ENCODE measurements at regions not wholly inside any gene's neighbourhood (a gene's known extent, or its start where the extent isn't known, plus 50 kb on each side); places are given as distances from the start of the nearest gene placed in this dataset.

DNA sequence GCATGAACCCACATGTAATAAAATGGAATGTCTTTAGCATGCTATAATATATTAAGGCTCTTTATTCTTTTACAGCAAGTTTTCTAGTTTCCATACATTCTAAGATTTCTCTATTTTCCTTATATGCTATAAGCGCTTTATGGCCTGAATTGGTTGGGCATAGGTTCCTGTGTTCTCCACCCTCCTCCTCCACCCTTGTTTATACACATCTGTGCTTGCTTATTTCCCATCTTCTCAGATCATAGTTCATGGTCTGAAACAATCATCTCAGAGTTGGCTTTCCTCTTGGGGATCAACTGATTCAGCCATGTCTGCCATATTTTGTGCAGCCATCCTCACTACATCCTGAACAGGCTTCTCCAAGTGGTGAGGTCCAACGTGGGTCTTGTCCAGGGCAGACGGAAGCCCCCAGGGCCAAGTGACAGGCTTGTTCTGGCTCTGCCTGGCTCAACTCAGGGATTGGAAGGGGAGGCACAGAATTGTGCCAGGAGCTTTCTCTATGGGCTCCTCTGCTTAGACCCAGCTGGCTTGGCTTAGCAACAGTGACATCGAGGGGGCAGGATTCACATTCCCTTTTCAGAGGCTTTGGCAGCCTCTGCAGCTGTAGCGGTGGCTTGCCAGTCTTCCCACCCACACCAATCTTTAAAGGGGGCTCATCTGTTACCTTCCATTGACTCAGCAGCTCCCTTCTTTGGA, 327.3 kb downstream of the PTEN start:
- no peaks in the 10 kb centered on the region for H3K36me3 ChIP-seq (ENCODE audit: low read length)
- no peak for TF ChIP-seq EZH2phosphoT487 (conservative IDR thresholded peaks at IDR 0.05; ENCODE audit: low read length)
- TF ChIP-seq, protein P1, sequence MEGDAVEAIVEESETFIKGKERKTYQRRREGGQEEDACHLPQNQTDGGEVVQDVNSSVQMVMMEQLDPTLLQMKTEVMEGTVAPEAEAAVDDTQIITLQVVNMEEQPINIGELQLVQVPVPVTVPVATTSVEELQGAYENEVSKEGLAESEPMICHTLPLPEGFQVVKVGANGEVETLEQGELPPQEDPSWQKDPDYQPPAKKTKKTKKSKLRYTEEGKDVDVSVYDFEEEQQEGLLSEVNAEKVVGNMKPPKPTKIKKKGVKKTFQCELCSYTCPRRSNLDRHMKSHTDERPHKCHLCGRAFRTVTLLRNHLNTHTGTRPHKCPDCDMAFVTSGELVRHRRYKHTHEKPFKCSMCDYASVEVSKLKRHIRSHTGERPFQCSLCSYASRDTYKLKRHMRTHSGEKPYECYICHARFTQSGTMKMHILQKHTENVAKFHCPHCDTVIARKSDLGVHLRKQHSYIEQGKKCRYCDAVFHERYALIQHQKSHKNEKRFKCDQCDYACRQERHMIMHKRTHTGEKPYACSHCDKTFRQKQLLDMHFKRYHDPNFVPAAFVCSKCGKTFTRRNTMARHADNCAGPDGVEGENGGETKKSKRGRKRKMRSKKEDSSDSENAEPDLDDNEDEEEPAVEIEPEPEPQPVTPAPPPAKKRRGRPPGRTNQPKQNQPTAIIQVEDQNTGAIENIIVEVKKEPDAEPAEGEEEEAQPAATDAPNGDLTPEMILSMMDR (IDR thresholded peaks at IDR 0.05; ENCODE audit: insufficient read depth, low read length, poor library complexity, severe bottlenecking), result no peak
- H3K9me3 ChIP-seq (ENCODE audit: insufficient read depth, low read length), result no peaks in the 10 kb centered on the region
- no peak overlapping the region for H3K4me2 ChIP-seq (ENCODE audit: low read depth, low read length, poor library complexity, severe bottlenecking)
- H2AFZ ChIP-seq (ENCODE audit: low read depth, low read length, severe bottlenecking), result no peak overlapping the region
- H3K27ac ChIP-seq (ENCODE audit: low read depth, low read length), result no peak overlapping the region
- H3K79me2 ChIP-seq (ENCODE audit: insufficient read depth, low read length), result no peaks in the 10 kb centered on the region
- H3K9ac ChIP-seq (ENCODE audit: low read length), result no peak overlapping the region
- H3K4me3 ChIP-seq (ENCODE audit: insufficient read depth, low read length, poor library complexity, severe bottlenecking), result no peak overlapping the region
- no peaks in the 10 kb centered on the region for H3K9me2 ChIP-seq (replicated peaks; ENCODE audit: insufficient read depth, low read length)
- no peaks in the 10 kb centered on the region for H3F3A ChIP-seq (ENCODE audit: insufficient read depth)
- H4K20me1 ChIP-seq (ENCODE audit: low read depth, low read length), result no peaks in the 10 kb centered on the region
- H3K27me3 ChIP-seq (ENCODE audit: low read length), result no peaks in the 10 kb centered on the region

GRCh38 chr10:88193018-88193417, 329.6 kb downstream of the PTEN start:
- Histone ChIP-seq H4K20me1 (ENCODE audit: low read depth, low read length) (no peaks in the 10 kb centered on the region), H3K36me3 (ENCODE audit: low read length) (no peaks in the 10 kb centered on the region), H3K9me2 (replicated peaks; ENCODE audit: insufficient read depth, low read length) (no peaks in the 10 kb centered on the region), H3K27ac (ENCODE audit: low read depth, low read length) (no peak overlapping the region), H3K79me2 (ENCODE audit: insufficient read depth, low read length) (no peaks in the 10 kb centered on the region), H3K9ac (ENCODE audit: low read length) (no peak overlapping the region), H3K4me3 (ENCODE audit: insufficient read depth, low read length, poor library complexity, severe bottlenecking) (no peak overlapping the region), H2AFZ (ENCODE audit: low read depth, low read length, severe bottlenecking) (no peak overlapping the region), H3K9me3 (ENCODE audit: insufficient read depth, low read length) (no peaks in the 10 kb centered on the region), H3F3A (ENCODE audit: insufficient read depth) (no peaks in the 10 kb centered on the region), H3K27me3 (ENCODE audit: low read length) (no peaks in the 10 kb centered on the region), H3K4me2 (ENCODE audit: low read depth, low read length, poor library complexity, severe bottlenecking) (no peak overlapping the region)
- TF ChIP-seq, protein P1 (IDR thresholded peaks at IDR 0.05; ENCODE audit: insufficient read depth, low read length, poor library complexity, severe bottlenecking), result no peak
- no peak for TF ChIP-seq EZH2phosphoT487 (conservative IDR thresholded peaks at IDR 0.05; ENCODE audit: low read length)

DNA sequence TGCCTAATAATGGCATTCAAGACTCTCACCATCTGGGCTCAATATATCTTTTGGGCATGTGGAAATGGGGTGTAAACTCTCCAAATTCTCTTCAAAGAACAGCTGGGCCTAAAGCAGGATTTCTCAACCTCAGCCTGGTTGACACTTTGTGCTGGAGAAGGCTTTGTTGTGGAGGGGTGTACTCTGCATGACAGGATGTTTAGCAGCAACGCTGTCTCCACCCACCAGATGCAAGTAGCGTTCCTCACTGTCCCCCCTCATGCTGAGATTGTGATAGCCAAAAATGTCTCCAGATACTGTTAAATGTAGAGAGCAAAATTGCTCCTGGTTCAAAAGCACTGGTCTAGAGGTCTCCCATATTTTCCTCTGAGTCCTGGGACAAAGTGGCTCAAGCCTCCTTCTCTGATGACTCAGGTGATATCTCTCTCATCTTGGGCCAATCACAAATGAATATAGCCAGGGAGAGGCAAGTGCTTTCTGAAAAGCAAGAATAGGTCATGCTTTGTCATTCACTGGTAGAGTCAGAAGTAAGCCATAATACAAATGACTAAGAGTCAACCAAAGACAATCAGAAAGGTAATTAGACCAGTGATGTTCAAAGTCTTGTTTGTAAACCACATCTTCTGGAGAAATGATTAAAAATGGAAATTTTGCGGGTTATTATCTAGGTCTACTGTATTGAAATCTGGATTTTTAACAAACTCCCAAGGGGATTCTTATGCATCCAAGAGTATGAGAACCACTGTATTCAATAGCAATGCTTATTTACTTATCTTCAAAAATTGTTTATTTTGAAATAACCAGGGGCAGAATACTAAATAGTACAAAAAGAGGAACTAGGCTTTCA, 330.8 kb downstream of the PTEN start:
- Histone ChIP-seq H3K27me3 (ENCODE audit: low read length) (no peaks in the 10 kb centered on the region), H3F3A (ENCODE audit: insufficient read depth) (no peaks in the 10 kb centered on the region), H3K27ac (ENCODE audit: low read depth, low read length) (no peak overlapping the region), H3K9me2 (replicated peaks; ENCODE audit: insufficient read depth, low read length) (no peaks in the 10 kb centered on the region), H3K79me2 (ENCODE audit: insufficient read depth, low read length) (no peaks in the 10 kb centered on the region), H3K36me3 (ENCODE audit: low read length) (no peaks in the 10 kb centered on the region), H2AFZ (ENCODE audit: low read depth, low read length, severe bottlenecking) (no peak overlapping the region), H3K9me3 (ENCODE audit: insufficient read depth, low read length) (no peaks in the 10 kb centered on the region), H3K4me3 (ENCODE audit: insufficient read depth, low read length, poor library complexity, severe bottlenecking) (no peak overlapping the region), H3K4me2 (ENCODE audit: low read depth, low read length, poor library complexity, severe bottlenecking) (peak overlapping the region; percentile 5), H4K20me1 (ENCODE audit: low read depth, low read length) (no peaks in the 10 kb centered on the region), H3K9ac (ENCODE audit: low read length) (no peak overlapping the region)
- no peak for TF ChIP-seq EZH2phosphoT487 (conservative IDR thresholded peaks at IDR 0.05; ENCODE audit: low read length)
- TF ChIP-seq, protein P1 (IDR thresholded peaks at IDR 0.05; ENCODE audit: insufficient read depth, low read length, poor library complexity, severe bottlenecking), result no peak

Measured in SU-DHL-6 (cell line).